ENCODE measurements at regions not wholly inside any gene's neighbourhood (a gene's known extent, or its start where the extent isn't known, plus 50 kb on each side); places are given as distances from the start of the nearest gene placed in this dataset.

- TF ChIP-seq OVOL2 (CRISPR knock-in tag; IDR thresholded peaks at IDR 0.05; ENCODE audit: borderline replicate concordance): no peak
- TF ChIP-seq CTCF (IDR thresholded peaks at IDR 0.05): no peak
- no peak for TF ChIP-seq JUN (CRISPR knock-in tag; IDR thresholded peaks at IDR 0.05)
- no peak for TF ChIP-seq HMGA2 (CRISPR knock-in tag; IDR thresholded peaks at IDR 0.05)
- no peak for TF ChIP-seq IRF1 (CRISPR knock-in tag; IDR thresholded peaks at IDR 0.05)
- TF ChIP-seq MYBL2 (CRISPR knock-in tag; IDR thresholded peaks at IDR 0.05): no peak
- TF ChIP-seq USF2 (CRISPR knock-in tag; IDR thresholded peaks at IDR 0.05): no peak
- no peak for TF ChIP-seq FOXP1 (CRISPR knock-in tag; IDR thresholded peaks at IDR 0.05; ENCODE audit: borderline replicate concordance)
- no peak for TF ChIP-seq MXD4 (CRISPR knock-in tag; IDR thresholded peaks at IDR 0.05; ENCODE audit: borderline replicate concordance)
- no peak for TF ChIP-seq ZNF512 (CRISPR knock-in tag; IDR thresholded peaks at IDR 0.05; ENCODE audit: borderline replicate concordance)
These were observed 445.3 kb upstream of the KCNMB2 start for GRCh38 chr3:178090899-178091298.
